Activated CD8-positive, alpha-beta T cell treated with anti-CD3 and anti-CD28 coated beads for 36 hours (primary cell): ENCODE measurements at regions not wholly inside any gene's neighbourhood (a gene's known extent, or its start where the extent isn't known, plus 50 kb on each side); places are given as distances from the start of the nearest gene placed in this dataset.
"Not testable (repeated sequence)": the region's sequence is repeated elsewhere in the genome, so short reads cannot be mapped to it uniquely, and the experiment has no call there.

Experiments
- ATAC-seq: fragments of 200-7000 bp; cut with Tn5 transposase; one replicate; pipeline ENCODE4 v1.10.0; 2021; ENCODE audit warnings: mild to moderate bottlenecking, moderate library complexity
- CTCF ChIA-PET: fragments of 350-600 bp; sonication (Branson Sonifier 250); formaldehyde crosslinking; loops from one replicate; lab custom pipeline; 2021; ENCODE audit warnings: antibody characterized with exemption; lab: Charles Lee
- POLR2A ChIA-PET: fragments of 350-600 bp; sonication (Branson Sonifier 250); formaldehyde crosslinking; loops from one replicate; lab custom pipeline; 2021; ENCODE audit warnings: antibody characterized with exemption; lab: Charles Lee
- DNase-seq: peaks from one replicate; pipeline ENCODE4 v3.0.0-alpha.2; 2020
- H3K27ac Mint-ChIP-seq: one replicate; pipeline ENCODE4 v1.8.0; 2021; ENCODE audit warnings: mild to moderate bottlenecking, mixed read lengths
- H3K27me3 Mint-ChIP-seq: one replicate; pipeline ENCODE4 v1.8.0; 2021; ENCODE audit warnings: mixed read lengths
- H3K36me3 Mint-ChIP-seq: one replicate; pipeline ENCODE4 v1.8.0; 2021; ENCODE audit warnings: low read depth, mixed read lengths
- H3K4me1 Mint-ChIP-seq: one replicate; pipeline ENCODE4 v1.8.0; 2021; ENCODE audit warnings: low read depth, mixed read lengths
- H3K4me3 Mint-ChIP-seq: one replicate; pipeline ENCODE4 v1.8.0; 2021; ENCODE audit warnings: mild to moderate bottlenecking, moderate library complexity, mixed read lengths
- H3K9me3 Mint-ChIP-seq: one replicate; pipeline ENCODE4 v1.8.0; 2021; ENCODE audit warnings: mixed read lengths
- intact Hi-C: fragments of 100-400 bp; cut with micrococcal nuclease; formaldehyde crosslinking; loops from one replicate; pipeline ENCODE4 v1.10.0; 2022
- TF ChIP-seq, protein P1 (sequence below): fragments of 200-600 bp; IDR thresholded peaks from one replicate; pipeline ENCODE4 v1.8.0; 2022; ENCODE audit warnings: antibody characterized with exemption, mild to moderate bottlenecking

DNA sequence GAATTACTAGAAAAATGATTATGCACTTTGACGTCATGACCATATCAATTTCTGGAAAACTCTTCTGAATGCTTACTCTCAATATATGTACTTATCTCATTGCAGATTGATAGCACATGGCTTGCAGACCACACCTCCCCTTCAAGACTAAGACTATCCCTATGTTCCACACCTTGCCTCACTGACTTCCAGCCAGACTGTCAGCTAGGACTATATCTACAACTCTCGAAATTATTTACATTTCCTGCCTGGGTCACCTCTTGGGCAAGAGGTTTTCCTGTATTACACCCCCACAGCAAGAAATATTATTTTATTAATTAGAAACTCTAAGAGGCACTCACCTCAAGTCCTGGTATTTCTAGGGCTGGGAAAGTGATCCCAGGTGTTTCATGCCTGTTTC lies 236.6 kb downstream of the CYRIA start:
- H3K27ac Mint-ChIP-seq: no peak overlapping the region
- DNase-seq (no peak), ATAC-seq (no peak)
- no peaks in the 10 kb centered on the region for H3K9me3 Mint-ChIP-seq
- ChIA-PET POLR2A (no interaction called here), CTCF (no interaction called here)
- intact Hi-C loops: no loop called here
- H3K36me3 Mint-ChIP-seq: no peaks in the 10 kb centered on the region
- TF ChIP-seq, protein P1, sequence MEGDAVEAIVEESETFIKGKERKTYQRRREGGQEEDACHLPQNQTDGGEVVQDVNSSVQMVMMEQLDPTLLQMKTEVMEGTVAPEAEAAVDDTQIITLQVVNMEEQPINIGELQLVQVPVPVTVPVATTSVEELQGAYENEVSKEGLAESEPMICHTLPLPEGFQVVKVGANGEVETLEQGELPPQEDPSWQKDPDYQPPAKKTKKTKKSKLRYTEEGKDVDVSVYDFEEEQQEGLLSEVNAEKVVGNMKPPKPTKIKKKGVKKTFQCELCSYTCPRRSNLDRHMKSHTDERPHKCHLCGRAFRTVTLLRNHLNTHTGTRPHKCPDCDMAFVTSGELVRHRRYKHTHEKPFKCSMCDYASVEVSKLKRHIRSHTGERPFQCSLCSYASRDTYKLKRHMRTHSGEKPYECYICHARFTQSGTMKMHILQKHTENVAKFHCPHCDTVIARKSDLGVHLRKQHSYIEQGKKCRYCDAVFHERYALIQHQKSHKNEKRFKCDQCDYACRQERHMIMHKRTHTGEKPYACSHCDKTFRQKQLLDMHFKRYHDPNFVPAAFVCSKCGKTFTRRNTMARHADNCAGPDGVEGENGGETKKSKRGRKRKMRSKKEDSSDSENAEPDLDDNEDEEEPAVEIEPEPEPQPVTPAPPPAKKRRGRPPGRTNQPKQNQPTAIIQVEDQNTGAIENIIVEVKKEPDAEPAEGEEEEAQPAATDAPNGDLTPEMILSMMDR: no peak
- no peaks in the 10 kb centered on the region for H3K27me3 Mint-ChIP-seq
- no peak overlapping the region for H3K4me3 Mint-ChIP-seq
- H3K4me1 Mint-ChIP-seq: no peaks in the 10 kb centered on the region

- CTCF ChIA-PET: no interaction called here
- no peaks in the 10 kb centered on the region for H3K4me1 Mint-ChIP-seq
- TF ChIP-seq, protein P1: no peak
Measured at GRCh38 chr2:16425462-16426336, 239.9 kb downstream of the CYRIA start.

DNA sequence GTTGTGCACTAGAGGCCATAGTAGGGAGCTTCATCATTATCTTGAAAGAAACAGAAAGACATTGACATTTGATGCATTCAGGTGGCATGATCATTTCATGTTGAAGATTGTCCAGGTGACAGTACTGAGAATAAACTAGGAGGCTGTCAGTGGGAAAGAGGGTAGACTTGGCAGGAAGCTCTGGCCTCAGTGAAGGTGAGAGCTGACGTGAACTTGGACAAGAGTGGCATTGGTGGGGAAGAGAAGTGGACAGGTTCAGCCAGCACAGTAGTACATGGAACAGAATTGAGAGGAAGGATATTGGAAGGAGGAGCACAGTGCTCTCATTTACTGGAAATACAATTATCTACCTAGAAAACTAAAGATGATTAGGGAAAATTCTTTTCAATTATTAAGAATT lies 245.2 kb downstream of the CYRIA start:
- H3K4me1 Mint-ChIP-seq: no peaks in the 10 kb centered on the region
- no peak overlapping the region for H3K27ac Mint-ChIP-seq
- DNase-seq (no peak), ATAC-seq (no peak)
- no peaks in the 10 kb centered on the region for H3K27me3 Mint-ChIP-seq
- ChIA-PET CTCF (interaction anchor here (1.3 kb wide), 1 partner anchor 20 kb away, joined by 3 read pairs; no protein-coding TSS in a partner anchor), POLR2A (no interaction called here)
- intact Hi-C loops: no loop called here
- H3K36me3 Mint-ChIP-seq: no peaks in the 10 kb centered on the region
- no peak overlapping the region for H3K4me3 Mint-ChIP-seq
- TF ChIP-seq, protein P1: no peak
- H3K9me3 Mint-ChIP-seq: peaks cover 3% of the 10 kb centered on the region

More at GRCh38 chr2:16425462-16426336, 239.9 kb downstream of the CYRIA start:
- intact Hi-C loops: no loop called here
- POLR2A ChIA-PET: no interaction called here
- Mint-ChIP-seq H3K36me3 (no peaks in the 10 kb centered on the region), H3K27me3 (no peaks in the 10 kb centered on the region), H3K27ac (no peak overlapping the region), H3K4me3 (no peak overlapping the region), H3K9me3 (no peaks in the 10 kb centered on the region)
- no peak for ATAC-seq
- no peak for DNase-seq

DNA sequence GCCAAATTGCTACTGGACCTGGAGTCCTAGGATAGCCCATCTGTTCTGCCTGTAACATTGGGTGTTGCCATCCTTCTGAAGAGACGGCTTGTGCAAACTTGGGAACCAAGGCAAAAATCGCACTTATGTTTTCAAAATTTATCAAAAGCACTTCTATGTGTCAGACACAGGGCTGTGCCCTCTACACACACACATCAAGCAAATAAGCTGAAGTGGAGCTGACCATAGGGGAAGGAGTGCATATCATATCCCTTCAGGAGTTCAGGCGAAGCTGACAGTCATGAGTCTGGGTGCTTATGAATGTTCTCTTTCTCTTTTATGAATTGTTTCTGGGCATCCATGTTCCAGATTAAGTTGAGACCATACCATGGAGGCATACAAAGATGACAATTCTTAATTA lies 247.9 kb downstream of the CYRIA start:
- no peak for DNase-seq
- peaks cover 2% of the 10 kb centered on the region for H3K27me3 Mint-ChIP-seq
- H3K9me3 Mint-ChIP-seq: peaks cover 5% of the 10 kb centered on the region
- H3K4me3 Mint-ChIP-seq: no peak overlapping the region
- intact Hi-C loops: no loop called here
- ChIA-PET CTCF (no interaction called here), POLR2A (no interaction called here)
- TF ChIP-seq, protein P1: no peak
- ATAC-seq: no peak
- no peak overlapping the region for H3K27ac Mint-ChIP-seq
- no peaks in the 10 kb centered on the region for H3K36me3 Mint-ChIP-seq
- no peaks in the 10 kb centered on the region for H3K4me1 Mint-ChIP-seq

GRCh38 chr2:16416651-16417050 lies 249.0 kb downstream of the CYRIA start:
- Mint-ChIP-seq H3K36me3 (no peaks in the 10 kb centered on the region), H3K9me3 (peaks cover 5% of the 10 kb centered on the region), H3K4me3 (no peak overlapping the region), H3K27ac (no peak overlapping the region), H3K27me3 (peaks cover 2% of the 10 kb centered on the region), H3K4me1 (no peaks in the 10 kb centered on the region)
- intact Hi-C loops: no loop called here
- ChIA-PET CTCF (no interaction called here), POLR2A (no interaction called here)
- ATAC-seq: no peak
- TF ChIP-seq, protein P1: no peak
- DNase-seq: no peak

GRCh38 chr2:16415861-16416260 lies 249.8 kb downstream of the CYRIA start:
- CTCF ChIA-PET, POLR2A ChIA-PET: not testable (repeated sequence)

More at GRCh38 chr2:16415861-16416260, 249.8 kb downstream of the CYRIA start:
- H3K9me3 Mint-ChIP-seq, H3K36me3 Mint-ChIP-seq, DNase-seq, H3K4me1 Mint-ChIP-seq, H3K27ac Mint-ChIP-seq, H3K27me3 Mint-ChIP-seq, intact Hi-C loops, ATAC-seq, H3K4me3 Mint-ChIP-seq: not testable (repeated sequence)
